MG63 (cell line): ENCODE measurements at regions not wholly inside any gene's neighbourhood (a gene's known extent, or its start where the extent isn't known, plus 50 kb on each side); places are given as distances from the start of the nearest gene placed in this dataset.

Source experiments
- DNase-seq: peaks from one replicate; pipeline ENCODE4 v3.0.0-alpha.2; 2020
- H3K27me3 ChIP-seq: fragments of 250-450 bp; sonication (Bioruptor Pico); 2 replicates; pipeline ENCODE4 v1.5.1; 2020; ENCODE audit warnings: mild to moderate bottlenecking, moderate library complexity
- H3K36me3 ChIP-seq: fragments of 250-450 bp; sonication (Bioruptor Pico); 2 replicates; pipeline ENCODE4 v1.5.1; 2020; ENCODE audit warnings: mild to moderate bottlenecking, moderate library complexity
- H3K4me3 ChIP-seq: fragments of 250-450 bp; sonication (Bioruptor Pico); 2 replicates; pipeline ENCODE4 v1.5.1; 2020; ENCODE audit warnings: mild to moderate bottlenecking, moderate library complexity
- H3K9me3 ChIP-seq: fragments of 250-450 bp; sonication (Bioruptor Pico); 2 replicates; pipeline ENCODE4 v1.5.1; 2020; ENCODE audit warnings: mild to moderate bottlenecking, moderate library complexity

DNA sequence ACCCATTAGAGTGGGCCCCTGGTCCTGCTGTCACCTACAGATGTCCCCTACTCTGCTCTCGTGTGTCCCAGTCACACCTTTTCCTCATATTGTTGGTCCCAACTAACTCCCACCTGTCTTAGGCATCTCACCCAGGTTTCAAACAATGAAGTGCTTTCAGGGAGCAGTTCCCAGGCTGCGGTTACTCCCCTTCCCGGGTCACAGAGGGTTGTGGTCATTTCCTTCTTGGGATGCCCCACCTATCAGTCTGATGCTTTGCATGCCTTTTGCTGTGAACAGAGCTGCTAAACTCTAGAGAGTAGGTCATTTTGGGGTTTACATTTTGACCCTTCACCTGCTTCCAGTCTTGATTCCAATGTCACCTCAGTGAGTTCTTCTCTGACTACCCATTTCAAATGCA, 181.6 kb downstream of the CDC5L start:
- DNase-seq: no peak
- H3K9me3 ChIP-seq: no peaks in the 10 kb centered on the region
- no peak overlapping the region for H3K4me3 ChIP-seq
- H3K36me3 ChIP-seq: no peaks in the 10 kb centered on the region
- H3K27me3 ChIP-seq: no peaks in the 10 kb centered on the region

GRCh38 chr6:44569931-44570385, 182.5 kb downstream of the CDC5L start:
- no peaks in the 10 kb centered on the region for H3K9me3 ChIP-seq
- no peak overlapping the region for H3K4me3 ChIP-seq
- H3K27me3 ChIP-seq: no peaks in the 10 kb centered on the region
- no peaks in the 10 kb centered on the region for H3K36me3 ChIP-seq
- DNase-seq: peak; percentile 96

DNA sequence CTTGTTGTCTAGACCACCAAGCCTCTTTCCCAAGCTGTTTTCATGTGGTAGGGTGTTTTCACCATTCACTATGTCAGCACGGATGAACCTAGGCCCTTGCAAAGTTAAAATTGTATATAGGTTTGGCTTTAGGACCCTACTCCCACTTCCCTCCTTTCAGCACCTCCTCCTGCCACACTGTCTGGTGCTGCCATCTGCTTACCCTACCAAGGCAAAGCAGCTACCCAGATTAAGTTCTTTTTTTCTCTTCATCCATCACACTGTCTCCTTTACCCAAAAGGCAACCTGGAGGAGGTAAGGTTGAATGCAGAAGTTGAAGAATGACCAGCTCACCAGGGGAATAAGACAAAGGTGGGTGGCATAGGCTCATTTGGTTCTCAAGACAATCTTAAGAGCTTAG, 184.0 kb downstream of the CDC5L start:
- Histone ChIP-seq H3K4me3 (no peak overlapping the region), H3K27me3 (no peaks in the 10 kb centered on the region), H3K36me3 (no peaks in the 10 kb centered on the region), H3K9me3 (no peaks in the 10 kb centered on the region)
- DNase-seq: no peak

GRCh38 chr6:44572346-44572745, 184.8 kb downstream of the CDC5L start:
- no peak for DNase-seq
- Histone ChIP-seq H3K4me3 (no peak overlapping the region), H3K27me3 (no peaks in the 10 kb centered on the region)

GRCh38 chr6:44575644-44576043, 188.1 kb downstream of the CDC5L start:
- DNase-seq: no peak
- no peaks in the 10 kb centered on the region for H3K27me3 ChIP-seq
- no peak overlapping the region for H3K4me3 ChIP-seq
- H3K36me3 ChIP-seq: no peaks in the 10 kb centered on the region
- no peaks in the 10 kb centered on the region for H3K9me3 ChIP-seq

More at GRCh38 chr6:44572346-44572745, 184.8 kb downstream of the CDC5L start:
- Histone ChIP-seq H3K36me3 (no peaks in the 10 kb centered on the region), H3K9me3 (no peaks in the 10 kb centered on the region)

DNA sequence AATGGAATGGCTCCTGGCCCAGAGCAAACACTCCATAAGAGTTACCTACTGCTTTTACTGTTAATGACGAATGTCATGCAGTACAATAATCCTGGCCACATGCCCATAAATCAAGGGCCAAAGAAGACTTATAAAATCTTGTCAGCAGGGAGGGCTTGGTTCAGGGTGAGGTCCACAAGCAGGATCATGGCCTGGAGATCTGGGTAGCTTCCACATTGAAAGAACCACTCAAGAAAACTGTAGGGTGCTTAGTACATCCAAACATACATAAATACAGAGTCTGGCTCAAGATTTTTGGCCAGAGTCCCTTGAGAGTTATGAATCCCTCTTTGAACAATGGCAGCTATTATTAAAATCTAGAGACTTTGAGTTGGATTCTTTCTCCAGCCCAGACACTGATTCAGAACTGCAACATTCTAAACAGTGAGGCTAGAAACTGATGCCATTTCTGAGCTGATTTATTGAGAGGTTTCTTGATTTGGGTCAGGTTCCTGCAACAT, 188.7 kb downstream of the CDC5L start:
- Histone ChIP-seq H3K36me3 (no peaks in the 10 kb centered on the region), H3K4me3 (no peak overlapping the region)
- peak; percentile 62 for DNase-seq

DNA sequence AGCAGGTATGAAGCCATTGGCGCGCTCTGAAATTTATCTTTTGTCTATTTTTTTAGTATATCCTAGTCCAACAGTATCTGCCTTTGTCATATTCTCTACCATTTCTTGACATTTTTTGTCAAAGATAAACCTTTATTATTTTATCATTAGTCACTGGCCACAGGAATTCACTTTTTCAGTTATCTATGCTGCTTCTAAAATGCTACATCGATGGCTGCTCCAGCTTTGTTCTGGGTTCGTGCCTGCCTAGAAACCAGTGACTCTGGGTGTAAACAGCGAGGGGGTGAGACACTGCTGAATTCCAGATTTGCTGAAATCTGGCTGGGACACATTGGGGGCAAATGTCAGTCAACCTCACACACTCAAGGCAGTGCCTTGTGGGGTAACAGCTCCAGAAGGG, 193.4 kb downstream of the CDC5L start:
- Histone ChIP-seq H3K36me3 (no peaks in the 10 kb centered on the region), H3K4me3 (no peak overlapping the region), H3K27me3 (no peaks in the 10 kb centered on the region), H3K9me3 (peaks cover 34% of the 10 kb centered on the region)
- no peak for DNase-seq

More for the DNA sequence above, 188.7 kb downstream of the CDC5L start:
- Histone ChIP-seq H3K27me3 (no peaks in the 10 kb centered on the region), H3K9me3 (no peaks in the 10 kb centered on the region)

GRCh38 chr6:44582930-44583329, 195.4 kb downstream of the CDC5L start:
- no peaks in the 10 kb centered on the region for H3K36me3 ChIP-seq
- H3K27me3 ChIP-seq: no peaks in the 10 kb centered on the region
- no peak for DNase-seq
- H3K9me3 ChIP-seq: peaks cover 39% of the 10 kb centered on the region
- no peak overlapping the region for H3K4me3 ChIP-seq

GRCh38 chr6:44590471-44590870, 203.0 kb downstream of the CDC5L start:
- peaks cover 9% of the 10 kb centered on the region for H3K27me3 ChIP-seq
- no peaks in the 10 kb centered on the region for H3K36me3 ChIP-seq
- peaks cover 15% of the 10 kb centered on the region for H3K9me3 ChIP-seq
- no peak overlapping the region for H3K4me3 ChIP-seq
- no peak for DNase-seq

GRCh38 chr6:44593539-44593944, 206.0 kb downstream of the CDC5L start:
- peak; percentile 64 for DNase-seq
- Histone ChIP-seq H3K4me3 (no peak overlapping the region), H3K36me3 (no peaks in the 10 kb centered on the region), H3K9me3 (peaks cover 9% of the 10 kb centered on the region; the same call in 1 of the 2 replicates), H3K27me3 (peaks cover 22% of the 10 kb centered on the region)

GRCh38 chr6:44594481-44594880, 207.0 kb downstream of the CDC5L start:
- no peak for DNase-seq

GRCh38 chr6:44598679-44599078, 211.2 kb downstream of the CDC5L start:
- Histone ChIP-seq H3K36me3 (no peaks in the 10 kb centered on the region), H3K27me3 (peaks cover 14% of the 10 kb centered on the region), H3K4me3 (no peak overlapping the region), H3K9me3 (0 out of 2 replicates have a peak, but pooled peaks cover 3% of the 10 kb centered on the region)
- no peak for DNase-seq

More at GRCh38 chr6:44594481-44594880, 207.0 kb downstream of the CDC5L start:
- Histone ChIP-seq H3K36me3 (no peaks in the 10 kb centered on the region), H3K9me3 (peaks cover 5% of the 10 kb centered on the region; the same call in 1 of the 2 replicates), H3K27me3 (peaks cover 19% of the 10 kb centered on the region), H3K4me3 (no peak overlapping the region)

GRCh38 chr6:44599672-44600071, 212.2 kb downstream of the CDC5L start:
- Histone ChIP-seq H3K36me3 (no peaks in the 10 kb centered on the region), H3K9me3 (0 out of 2 replicates have a peak, but pooled peaks cover 3% of the 10 kb centered on the region), H3K4me3 (no peak overlapping the region), H3K27me3 (peaks cover 14% of the 10 kb centered on the region)
- DNase-seq: no peak

DNA sequence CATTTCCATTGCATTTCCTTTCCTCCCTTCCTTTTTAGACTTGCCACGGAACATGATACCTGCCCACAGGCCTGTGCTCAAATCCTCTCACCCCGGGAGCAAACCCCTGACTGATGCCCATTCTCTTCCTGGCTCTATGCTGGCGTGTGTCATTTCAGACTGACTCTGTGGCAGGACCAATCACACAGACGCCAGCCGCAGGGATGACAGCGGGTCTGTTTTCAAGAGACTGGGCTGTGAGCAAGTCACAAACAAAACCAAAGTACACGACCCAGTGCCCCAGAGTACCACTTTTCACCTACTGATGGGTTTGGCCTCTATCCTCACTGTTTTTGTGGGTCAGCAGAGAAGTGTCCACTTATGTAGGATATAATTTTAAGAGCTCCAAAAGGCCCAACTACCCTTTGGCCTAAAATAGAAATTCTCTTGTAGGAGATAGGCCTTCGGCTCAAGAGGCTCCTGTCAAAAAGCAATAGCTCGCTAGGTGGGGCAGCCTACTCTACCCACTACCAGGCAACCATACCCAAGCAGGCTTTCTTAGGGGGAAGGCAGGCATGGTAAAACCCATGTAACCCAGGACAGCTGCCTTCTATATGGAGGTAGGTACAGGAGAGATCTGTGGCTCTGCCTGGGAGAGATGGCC, 215.7 kb downstream of the CDC5L start:
- Histone ChIP-seq H3K9me3 (no peaks in the 10 kb centered on the region), H3K27me3 (no peaks in the 10 kb centered on the region), H3K36me3 (no peaks in the 10 kb centered on the region), H3K4me3 (no peak overlapping the region)
- DNase-seq: no peak

DNA sequence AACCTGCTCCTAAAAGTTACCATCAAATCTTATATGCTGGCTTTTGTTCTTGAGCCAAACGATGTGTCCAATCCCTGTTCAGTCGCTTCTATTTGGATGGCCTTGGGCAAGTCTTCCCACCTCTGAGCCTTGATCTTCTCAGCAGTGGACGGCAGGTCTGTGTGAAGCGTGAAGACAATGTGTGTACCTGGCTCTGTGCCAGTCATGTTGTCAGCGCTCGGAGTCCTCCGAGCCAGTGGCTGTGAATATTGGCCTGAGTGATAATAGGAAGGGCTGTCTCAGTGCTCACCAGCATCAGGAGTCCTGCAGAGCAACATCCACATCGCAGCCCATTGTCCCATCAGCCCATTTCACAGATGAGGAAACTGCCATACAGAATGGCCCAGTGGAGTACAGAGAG, 219.0 kb downstream of the CDC5L start:
- peaks cover 2% of the 10 kb centered on the region; the same call in 1 of the 2 replicates for H3K27me3 ChIP-seq
- no peak for DNase-seq
- H3K36me3 ChIP-seq: no peaks in the 10 kb centered on the region
- no peak overlapping the region for H3K4me3 ChIP-seq
- H3K9me3 ChIP-seq: no peaks in the 10 kb centered on the region

- no peak overlapping the region for H3K4me3 ChIP-seq
- peaks cover 2% of the 10 kb centered on the region; the same call in 1 of the 2 replicates for H3K27me3 ChIP-seq
- no peak for DNase-seq
- no peaks in the 10 kb centered on the region for H3K36me3 ChIP-seq
- H3K9me3 ChIP-seq: no peaks in the 10 kb centered on the region
Measured at GRCh38 chr6:44606976-44607375, 219.5 kb downstream of the CDC5L start.

DNA sequence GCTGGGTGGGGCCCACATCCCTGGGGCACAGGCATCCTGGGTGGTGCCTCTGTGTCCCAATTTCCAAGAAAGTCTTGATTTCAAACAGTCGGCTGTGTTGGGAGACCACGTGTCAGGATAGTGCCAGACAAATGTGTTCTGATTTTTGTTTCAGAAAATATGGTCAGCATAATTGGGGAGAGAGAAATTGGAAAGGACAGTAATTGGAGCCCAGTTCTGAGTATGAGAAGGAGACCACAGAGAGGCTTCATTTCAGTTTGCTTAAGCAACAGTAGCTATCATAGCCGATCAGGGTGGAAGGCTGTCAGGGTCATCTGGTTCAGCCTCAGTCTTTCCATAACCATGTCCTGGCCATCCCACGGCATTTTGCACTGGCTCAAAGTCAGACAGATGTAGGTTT, 220.7 kb downstream of the CDC5L start:
- Histone ChIP-seq H3K4me3 (no peak overlapping the region), H3K27me3 (peaks cover 2% of the 10 kb centered on the region; the same call in 1 of the 2 replicates), H3K36me3 (no peaks in the 10 kb centered on the region), H3K9me3 (no peaks in the 10 kb centered on the region)
- DNase-seq: no peak

- Histone ChIP-seq H3K36me3 (no peaks in the 10 kb centered on the region), H3K4me3 (no peak overlapping the region), H3K9me3 (no peaks in the 10 kb centered on the region), H3K27me3 (peaks cover 2% of the 10 kb centered on the region)
- DNase-seq: no peak
Measured at GRCh38 chr6:44609051-44609612, 221.6 kb downstream of the CDC5L start.
